ENCODE measurements at regions not wholly inside any gene's neighbourhood (a gene's known extent, or its start where the extent isn't known, plus 50 kb on each side); places are given as distances from the start of the nearest gene placed in this dataset.

GRCh38 chr20:20903773-20904500 is 191.5 kb upstream of the RALGAPA2 start:
- TF ChIP-seq CTCF (IDR thresholded peaks at IDR 0.05; ENCODE audit: low read depth, low read length) (no peak), EZH2phosphoT487 (IDR thresholded peaks at IDR 0.05; ENCODE audit: low read depth) (no peak)
